GM12872 (cell line): ENCODE measurements at regions not wholly inside any gene's neighbourhood (a gene's known extent, or its start where the extent isn't known, plus 50 kb on each side); places are given as distances from the start of the nearest gene placed in this dataset.
A peak's percentile ranks its signal among the peaks of the same experiment; 100 is the strongest.

Experiments used
- CTCF ChIP-seq: IDR thresholded peaks from 3 replicates; pipeline ENCODE4 v1.5.1; 2011; ENCODE audit warnings: low read depth, mild to moderate bottlenecking, low read length, moderate library complexity; ENCODE audit not compliant: insufficient read depth

GRCh38 chr7:112880818-112881418 lies 90.7 kb upstream of the TMEM168 start:
- no peak for TF ChIP-seq CTCF

- no peak for TF ChIP-seq CTCF
Measured at GRCh38 chr7:112877691-112878460, 87.7 kb upstream of the TMEM168 start.

- TF ChIP-seq CTCF = no peak
Measured at GRCh38 chr7:112876877-112877276, 86.7 kb upstream of the TMEM168 start.

GRCh38 chr7:112874909-112875308 lies 84.7 kb upstream of the TMEM168 start:
- TF ChIP-seq CTCF = no peak

- no peak for TF ChIP-seq CTCF
Measured at GRCh38 chr7:112873831-112874553, 83.8 kb upstream of the TMEM168 start.

- peak; percentile 95 for TF ChIP-seq CTCF
Measured at GRCh38 chr7:112869111-112869774, 79.0 kb upstream of the TMEM168 start.

- no peak for TF ChIP-seq CTCF
Measured at GRCh38 chr7:112868609-112869008, 78.4 kb upstream of the TMEM168 start.
